ENCODE measurements at regions not wholly inside any gene's neighbourhood (a gene's known extent, or its start where the extent isn't known, plus 50 kb on each side); places are given as distances from the start of the nearest gene placed in this dataset.

DNA sequence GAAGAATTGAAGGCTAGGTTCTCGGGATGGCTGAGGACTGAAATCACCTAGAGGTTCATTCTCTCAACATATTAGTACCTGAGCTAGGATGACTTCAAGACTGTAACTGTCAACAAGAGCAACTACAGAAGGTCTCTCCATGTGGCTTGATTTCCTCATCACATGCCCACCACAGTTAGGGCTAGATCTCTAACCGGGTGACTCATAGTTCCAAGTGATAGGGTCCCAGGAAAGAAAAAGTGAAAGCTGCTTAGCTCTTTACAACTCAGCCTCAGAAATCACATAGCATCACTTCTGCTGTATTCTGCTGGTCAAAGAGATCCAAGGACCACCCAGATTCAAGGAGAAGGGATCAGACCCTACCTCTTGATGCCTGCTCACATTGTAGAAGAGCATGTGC is 165.4 kb upstream of the AGTR1 start:
- H3K4me1 ChIP-seq, result no peaks in the 10 kb centered on the region
- intact Hi-C loops (cut with DNase I), result no loop called here
- DNase-seq (ENCODE audit: extremely low spot score in 2 of 2), result no peak
- TF ChIP-seq POLR2AphosphoS5 (IDR thresholded peaks at IDR 0.05; ENCODE audit: insufficient read depth in 1 of 2, low read depth in 1 of 2), result no peak
- no peak for TF ChIP-seq CTCF (IDR thresholded peaks at IDR 0.05)
- no peak for TF ChIP-seq POLR2A (IDR thresholded peaks at IDR 0.05)
- H3K27ac ChIP-seq, result no peak overlapping the region
- no peaks in the 10 kb centered on the region for H3K9me3 ChIP-seq
- H3K4me3 ChIP-seq, result no peak overlapping the region
- H3K36me3 ChIP-seq, result no peaks in the 10 kb centered on the region
- H3K27me3 ChIP-seq, result no peaks in the 10 kb centered on the region

DNA sequence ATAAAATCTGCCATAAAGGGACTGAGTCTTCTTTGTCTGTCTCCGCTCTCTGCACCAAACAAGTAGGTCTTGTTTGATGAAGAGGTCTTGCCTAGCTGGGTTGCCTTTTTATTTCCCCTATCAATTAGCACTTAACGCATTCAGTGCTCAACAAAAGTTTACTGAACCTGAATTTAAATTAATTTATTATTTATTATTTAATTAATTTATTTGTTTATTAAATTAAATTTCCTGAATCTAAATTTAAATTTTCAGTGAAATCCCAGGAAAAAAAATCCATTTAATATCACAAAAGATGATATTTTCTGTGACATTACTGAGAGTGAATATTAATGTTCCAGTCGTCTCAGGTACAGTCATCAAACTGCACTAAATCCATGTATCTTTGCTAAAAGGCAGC is 164.9 kb upstream of the AGTR1 start:
- H3K36me3 ChIP-seq, result no peaks in the 10 kb centered on the region
- H3K27ac ChIP-seq, result no peak overlapping the region
- H3K4me1 ChIP-seq, result no peaks in the 10 kb centered on the region
- H3K9me3 ChIP-seq, result no peaks in the 10 kb centered on the region
- no peak for DNase-seq (ENCODE audit: extremely low spot score in 2 of 2)
- intact Hi-C loops (cut with DNase I), result no loop called here
- no peak overlapping the region for H3K4me3 ChIP-seq
- H3K27me3 ChIP-seq, result no peaks in the 10 kb centered on the region
- TF ChIP-seq POLR2AphosphoS5 (IDR thresholded peaks at IDR 0.05; ENCODE audit: insufficient read depth in 1 of 2, low read depth in 1 of 2), result no peak
- no peak for TF ChIP-seq POLR2A (IDR thresholded peaks at IDR 0.05)
- TF ChIP-seq CTCF (IDR thresholded peaks at IDR 0.05), result no peak

DNA sequence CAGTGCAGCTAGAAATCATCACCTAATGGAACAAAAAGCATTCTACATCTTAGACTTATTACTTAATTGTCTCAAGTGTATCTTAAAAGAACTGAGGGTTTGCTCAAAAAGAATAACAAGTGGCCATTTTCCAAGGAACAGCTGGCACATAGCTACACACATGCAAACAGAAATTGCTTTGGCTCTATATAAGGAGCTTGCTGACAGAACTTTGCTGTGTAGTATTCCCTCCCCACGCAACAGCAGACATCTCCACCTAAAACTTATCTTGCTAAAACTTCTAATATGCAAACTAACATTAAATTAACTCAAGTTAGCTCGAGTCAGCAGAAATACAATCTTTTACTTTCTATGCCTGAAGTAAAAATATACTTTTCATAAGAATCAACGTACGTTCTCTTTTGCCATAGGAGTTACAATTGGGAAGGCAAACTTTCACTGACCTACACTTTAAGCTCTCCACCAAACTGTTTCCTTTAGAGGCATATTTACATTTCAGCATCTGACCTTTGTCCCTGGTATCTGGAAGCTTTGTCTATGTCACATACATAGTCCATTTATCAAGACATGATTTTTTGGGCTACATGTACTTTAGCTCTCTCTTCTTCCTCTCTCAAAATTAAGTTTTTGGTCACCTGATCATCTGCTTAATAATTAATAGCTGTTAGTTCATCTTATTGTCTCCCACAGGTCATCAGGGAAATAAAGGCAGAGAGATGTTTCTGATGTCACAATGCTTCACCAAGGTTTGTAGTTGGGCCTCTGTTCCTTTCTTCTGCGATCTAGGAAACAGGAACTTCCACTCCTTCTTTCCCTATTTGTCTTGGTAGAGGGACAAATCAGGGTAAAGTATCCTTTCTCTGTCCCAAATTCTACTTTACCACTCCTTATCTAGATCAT is 163.4 kb upstream of the AGTR1 start:
- H3K27me3 ChIP-seq, result no peaks in the 10 kb centered on the region

GRCh38 chr3:148535001-148535400 is 162.7 kb upstream of the AGTR1 start:
- H3K27ac ChIP-seq, result no peak overlapping the region
- TF ChIP-seq CTCF (IDR thresholded peaks at IDR 0.05) (no peak), POLR2AphosphoS5 (IDR thresholded peaks at IDR 0.05; ENCODE audit: insufficient read depth in 1 of 2, low read depth in 1 of 2) (no peak), POLR2A (IDR thresholded peaks at IDR 0.05) (no peak)
- DNase-seq (ENCODE audit: extremely low spot score in 2 of 2), result no peak
- no peaks in the 10 kb centered on the region for H3K27me3 ChIP-seq
- no peaks in the 10 kb centered on the region for H3K36me3 ChIP-seq
- H3K4me1 ChIP-seq, result no peaks in the 10 kb centered on the region
- no peak overlapping the region for H3K4me3 ChIP-seq
- intact Hi-C loops (cut with DNase I), result no loop called here
- no peaks in the 10 kb centered on the region for H3K9me3 ChIP-seq

More for the DNA sequence above, 163.4 kb upstream of the AGTR1 start:
- no peak for TF ChIP-seq POLR2A (IDR thresholded peaks at IDR 0.05)
- TF ChIP-seq POLR2AphosphoS5 (IDR thresholded peaks at IDR 0.05; ENCODE audit: insufficient read depth in 1 of 2, low read depth in 1 of 2), result no peak
- no peak for TF ChIP-seq CTCF (IDR thresholded peaks at IDR 0.05)
- DNase-seq (ENCODE audit: extremely low spot score in 2 of 2), result no peak
- no peak overlapping the region for H3K4me3 ChIP-seq
- intact Hi-C loops (cut with DNase I), result no loop called here
- H3K9me3 ChIP-seq, result no peaks in the 10 kb centered on the region
- H3K4me1 ChIP-seq, result no peaks in the 10 kb centered on the region
- no peaks in the 10 kb centered on the region for H3K36me3 ChIP-seq
- H3K27ac ChIP-seq, result no peak overlapping the region

DNA sequence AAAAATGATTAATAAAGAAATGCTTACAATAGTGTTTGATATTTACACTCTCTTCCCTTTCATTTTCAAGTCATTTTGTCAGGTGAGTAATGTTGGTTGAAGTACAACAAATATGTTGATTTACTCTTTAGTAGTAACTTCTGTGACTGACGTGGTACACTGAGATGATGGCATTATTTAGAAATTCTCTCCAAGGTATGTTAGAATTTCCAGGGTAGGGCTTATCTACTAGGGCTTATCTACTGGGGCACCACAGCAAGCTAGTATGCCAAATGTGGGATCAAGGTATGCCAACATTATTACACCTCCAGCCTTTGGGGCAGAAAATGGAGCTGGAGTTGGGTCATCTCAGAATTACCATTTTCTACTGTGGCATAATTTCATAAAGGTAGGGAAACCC is 157.4 kb upstream of the AGTR1 start:
- Histone ChIP-seq H3K4me3 (no peak overlapping the region), H3K27ac (no peak overlapping the region), H3K4me1 (no peaks in the 10 kb centered on the region), H3K36me3 (no peaks in the 10 kb centered on the region), H3K9me3 (no peaks in the 10 kb centered on the region), H3K27me3 (no peaks in the 10 kb centered on the region)
- DNase-seq (ENCODE audit: extremely low spot score in 2 of 2), result no peak
- TF ChIP-seq POLR2AphosphoS5 (IDR thresholded peaks at IDR 0.05; ENCODE audit: insufficient read depth in 1 of 2, low read depth in 1 of 2) (no peak), POLR2A (IDR thresholded peaks at IDR 0.05) (no peak), CTCF (IDR thresholded peaks at IDR 0.05) (no peak)
- intact Hi-C loops (cut with DNase I), result no loop called here
